Panc1 (cell line): ENCODE measurements at regions not wholly inside any gene's neighbourhood (a gene's known extent, or its start where the extent isn't known, plus 50 kb on each side); places are given as distances from the start of the nearest gene placed in this dataset.

ENCODE experiments used
- POLR2AphosphoS5 ChIP-seq: IDR thresholded peaks from 2 replicates; pipeline ENCODE4 v1.6.1; 2012; ENCODE audit warnings: mild to moderate bottlenecking, low read depth, low read length, moderate library complexity
- SIN3A ChIP-seq: IDR thresholded peaks from 2 replicates; pipeline ENCODE4 v1.6.1; 2012; ENCODE audit warnings: low read depth, mild to moderate bottlenecking, low read length, moderate library complexity, borderline replicate concordance; ENCODE audit not compliant: insufficient read depth
- TF ChIP-seq, protein P1 (sequence below): fragments of 450-650 bp; IDR thresholded peaks from 2 replicates; pipeline ENCODE4 v1.5.1; 2017; ENCODE audit warnings: mild to moderate bottlenecking

DNA sequence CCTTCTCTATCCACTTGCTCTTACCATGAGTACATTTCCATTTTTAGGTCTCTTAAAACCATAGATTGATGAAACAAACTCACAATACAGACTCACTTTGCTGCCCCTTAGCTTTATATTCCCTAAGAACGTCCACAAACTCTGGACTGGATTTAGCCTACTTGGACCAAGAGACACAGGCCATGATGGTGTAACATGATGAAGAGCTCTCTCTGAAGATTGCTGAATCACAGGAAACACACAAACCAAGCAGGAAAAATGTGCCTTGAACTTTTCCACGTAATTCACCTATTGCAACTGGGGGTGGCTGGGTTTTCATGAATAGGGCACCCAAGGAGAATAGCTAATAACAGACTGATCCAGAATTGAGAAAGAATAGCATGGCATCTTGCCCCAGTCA is 201.7 kb upstream of the RBBP8 start:
- TF ChIP-seq, protein P1, sequence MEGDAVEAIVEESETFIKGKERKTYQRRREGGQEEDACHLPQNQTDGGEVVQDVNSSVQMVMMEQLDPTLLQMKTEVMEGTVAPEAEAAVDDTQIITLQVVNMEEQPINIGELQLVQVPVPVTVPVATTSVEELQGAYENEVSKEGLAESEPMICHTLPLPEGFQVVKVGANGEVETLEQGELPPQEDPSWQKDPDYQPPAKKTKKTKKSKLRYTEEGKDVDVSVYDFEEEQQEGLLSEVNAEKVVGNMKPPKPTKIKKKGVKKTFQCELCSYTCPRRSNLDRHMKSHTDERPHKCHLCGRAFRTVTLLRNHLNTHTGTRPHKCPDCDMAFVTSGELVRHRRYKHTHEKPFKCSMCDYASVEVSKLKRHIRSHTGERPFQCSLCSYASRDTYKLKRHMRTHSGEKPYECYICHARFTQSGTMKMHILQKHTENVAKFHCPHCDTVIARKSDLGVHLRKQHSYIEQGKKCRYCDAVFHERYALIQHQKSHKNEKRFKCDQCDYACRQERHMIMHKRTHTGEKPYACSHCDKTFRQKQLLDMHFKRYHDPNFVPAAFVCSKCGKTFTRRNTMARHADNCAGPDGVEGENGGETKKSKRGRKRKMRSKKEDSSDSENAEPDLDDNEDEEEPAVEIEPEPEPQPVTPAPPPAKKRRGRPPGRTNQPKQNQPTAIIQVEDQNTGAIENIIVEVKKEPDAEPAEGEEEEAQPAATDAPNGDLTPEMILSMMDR: no peak
- TF ChIP-seq POLR2AphosphoS5 (no peak), SIN3A (no peak)
